ENCODE measurements at regions not wholly inside any gene's neighbourhood (a gene's known extent, or its start where the extent isn't known, plus 50 kb on each side); places are given as distances from the start of the nearest gene placed in this dataset.
A peak's percentile ranks its signal among the peaks of the same experiment; 100 is the strongest.

DNA sequence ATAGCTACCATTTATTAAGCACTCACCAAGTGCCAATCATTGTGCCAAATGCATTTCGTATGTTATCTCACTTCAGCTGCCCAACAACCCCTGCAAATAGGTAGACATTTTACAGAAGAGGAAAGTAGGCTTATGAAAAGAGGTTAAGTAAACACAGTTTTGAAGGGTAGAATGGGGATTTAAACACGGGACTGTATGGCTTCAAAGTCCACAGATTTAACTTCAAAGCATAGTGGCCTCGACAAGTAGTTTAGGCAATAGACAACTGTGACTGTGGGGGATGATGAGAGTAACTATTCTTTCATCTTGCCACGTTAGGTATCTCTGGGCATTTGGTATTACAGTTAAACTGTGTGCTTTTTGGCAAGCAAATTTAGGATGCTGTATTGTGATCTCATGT is 266.8 kb upstream of the SRRM4 start (continued):
- TF ChIP-seq, protein P1, sequence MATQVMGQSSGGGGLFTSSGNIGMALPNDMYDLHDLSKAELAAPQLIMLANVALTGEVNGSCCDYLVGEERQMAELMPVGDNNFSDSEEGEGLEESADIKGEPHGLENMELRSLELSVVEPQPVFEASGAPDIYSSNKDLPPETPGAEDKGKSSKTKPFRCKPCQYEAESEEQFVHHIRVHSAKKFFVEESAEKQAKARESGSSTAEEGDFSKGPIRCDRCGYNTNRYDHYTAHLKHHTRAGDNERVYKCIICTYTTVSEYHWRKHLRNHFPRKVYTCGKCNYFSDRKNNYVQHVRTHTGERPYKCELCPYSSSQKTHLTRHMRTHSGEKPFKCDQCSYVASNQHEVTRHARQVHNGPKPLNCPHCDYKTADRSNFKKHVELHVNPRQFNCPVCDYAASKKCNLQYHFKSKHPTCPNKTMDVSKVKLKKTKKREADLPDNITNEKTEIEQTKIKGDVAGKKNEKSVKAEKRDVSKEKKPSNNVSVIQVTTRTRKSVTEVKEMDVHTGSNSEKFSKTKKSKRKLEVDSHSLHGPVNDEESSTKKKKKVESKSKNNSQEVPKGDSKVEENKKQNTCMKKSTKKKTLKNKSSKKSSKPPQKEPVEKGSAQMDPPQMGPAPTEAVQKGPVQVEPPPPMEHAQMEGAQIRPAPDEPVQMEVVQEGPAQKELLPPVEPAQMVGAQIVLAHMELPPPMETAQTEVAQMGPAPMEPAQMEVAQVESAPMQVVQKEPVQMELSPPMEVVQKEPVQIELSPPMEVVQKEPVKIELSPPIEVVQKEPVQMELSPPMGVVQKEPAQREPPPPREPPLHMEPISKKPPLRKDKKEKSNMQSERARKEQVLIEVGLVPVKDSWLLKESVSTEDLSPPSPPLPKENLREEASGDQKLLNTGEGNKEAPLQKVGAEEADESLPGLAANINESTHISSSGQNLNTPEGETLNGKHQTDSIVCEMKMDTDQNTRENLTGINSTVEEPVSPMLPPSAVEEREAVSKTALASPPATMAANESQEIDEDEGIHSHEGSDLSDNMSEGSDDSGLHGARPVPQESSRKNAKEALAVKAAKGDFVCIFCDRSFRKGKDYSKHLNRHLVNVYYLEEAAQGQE (IDR thresholded peaks at IDR 0.05; ENCODE audit: borderline replicate concordance in 1 of 2, low read depth in 1 of 2, low read length in 2 of 2), result peak in 1 of 2 experiments; percentile 51; a peak in 1 of 4 replicates
- TF ChIP-seq, protein P2, sequence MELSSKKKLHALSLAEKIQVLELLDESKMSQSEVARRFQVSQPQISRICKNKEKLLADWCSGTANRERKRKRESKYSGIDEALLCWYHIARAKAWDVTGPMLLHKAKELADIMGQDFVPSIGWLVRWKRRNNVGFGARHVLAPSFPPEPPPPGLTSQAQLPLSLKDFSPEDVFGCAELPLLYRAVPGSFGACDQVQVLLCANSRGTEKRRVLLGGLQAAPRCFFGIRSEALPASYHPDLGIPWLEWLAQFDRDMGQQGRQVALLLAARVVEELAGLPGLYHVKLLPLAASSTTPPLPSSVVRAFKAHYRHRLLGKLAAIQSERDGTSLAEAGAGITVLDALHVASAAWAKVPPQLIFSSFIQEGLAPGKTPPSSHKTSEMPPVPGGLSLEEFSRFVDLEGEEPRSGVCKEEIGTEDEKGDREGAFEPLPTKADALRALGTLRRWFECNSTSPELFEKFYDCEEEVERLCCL (CRISPR knock-in tag; IDR thresholded peaks at IDR 0.05; ENCODE audit: borderline replicate concordance), result no peak
- TF ChIP-seq TARDBP (CRISPR knock-in tag; IDR thresholded peaks at IDR 0.05) (peak; percentile 85), CREB3 (CRISPR knock-in tag; IDR thresholded peaks at IDR 0.05) (no peak), ZFP1 (CRISPR knock-in tag; IDR thresholded peaks at IDR 0.05) (peak; percentile 55; the same call in 1 of the 2 replicates), FOXO1 (CRISPR knock-in tag; IDR thresholded peaks at IDR 0.05) (peak; percentile 90), ZNF556 (CRISPR knock-in tag; IDR thresholded peaks at IDR 0.05; ENCODE audit: borderline replicate concordance) (0 out of 2 replicates have a peak, but pooled peaks have one; percentile 44), GABPB1 (CRISPR knock-in tag; IDR thresholded peaks at IDR 0.05) (peak; percentile 33; the same call in 1 of the 2 replicates), ZNF878 (CRISPR knock-in tag; IDR thresholded peaks at IDR 0.05) (peak; percentile 76; the same call in 1 of the 2 replicates), ISL2 (CRISPR knock-in tag; IDR thresholded peaks at IDR 0.05) (peak; percentile 100), TEAD3 (CRISPR knock-in tag; optimal IDR thresholded peaks at IDR 0.05; ENCODE audit: borderline replicate concordance) (peak; percentile 93), ZSCAN21 (CRISPR knock-in tag; IDR thresholded peaks at IDR 0.05; ENCODE audit: borderline replicate concordance) (no peak), ZMAT3 (CRISPR knock-in tag; conservative IDR thresholded peaks at IDR 0.05) (0 out of 2 replicates have a peak, but pooled peaks have one; percentile 48)
- TF ChIP-seq, protein P3, sequence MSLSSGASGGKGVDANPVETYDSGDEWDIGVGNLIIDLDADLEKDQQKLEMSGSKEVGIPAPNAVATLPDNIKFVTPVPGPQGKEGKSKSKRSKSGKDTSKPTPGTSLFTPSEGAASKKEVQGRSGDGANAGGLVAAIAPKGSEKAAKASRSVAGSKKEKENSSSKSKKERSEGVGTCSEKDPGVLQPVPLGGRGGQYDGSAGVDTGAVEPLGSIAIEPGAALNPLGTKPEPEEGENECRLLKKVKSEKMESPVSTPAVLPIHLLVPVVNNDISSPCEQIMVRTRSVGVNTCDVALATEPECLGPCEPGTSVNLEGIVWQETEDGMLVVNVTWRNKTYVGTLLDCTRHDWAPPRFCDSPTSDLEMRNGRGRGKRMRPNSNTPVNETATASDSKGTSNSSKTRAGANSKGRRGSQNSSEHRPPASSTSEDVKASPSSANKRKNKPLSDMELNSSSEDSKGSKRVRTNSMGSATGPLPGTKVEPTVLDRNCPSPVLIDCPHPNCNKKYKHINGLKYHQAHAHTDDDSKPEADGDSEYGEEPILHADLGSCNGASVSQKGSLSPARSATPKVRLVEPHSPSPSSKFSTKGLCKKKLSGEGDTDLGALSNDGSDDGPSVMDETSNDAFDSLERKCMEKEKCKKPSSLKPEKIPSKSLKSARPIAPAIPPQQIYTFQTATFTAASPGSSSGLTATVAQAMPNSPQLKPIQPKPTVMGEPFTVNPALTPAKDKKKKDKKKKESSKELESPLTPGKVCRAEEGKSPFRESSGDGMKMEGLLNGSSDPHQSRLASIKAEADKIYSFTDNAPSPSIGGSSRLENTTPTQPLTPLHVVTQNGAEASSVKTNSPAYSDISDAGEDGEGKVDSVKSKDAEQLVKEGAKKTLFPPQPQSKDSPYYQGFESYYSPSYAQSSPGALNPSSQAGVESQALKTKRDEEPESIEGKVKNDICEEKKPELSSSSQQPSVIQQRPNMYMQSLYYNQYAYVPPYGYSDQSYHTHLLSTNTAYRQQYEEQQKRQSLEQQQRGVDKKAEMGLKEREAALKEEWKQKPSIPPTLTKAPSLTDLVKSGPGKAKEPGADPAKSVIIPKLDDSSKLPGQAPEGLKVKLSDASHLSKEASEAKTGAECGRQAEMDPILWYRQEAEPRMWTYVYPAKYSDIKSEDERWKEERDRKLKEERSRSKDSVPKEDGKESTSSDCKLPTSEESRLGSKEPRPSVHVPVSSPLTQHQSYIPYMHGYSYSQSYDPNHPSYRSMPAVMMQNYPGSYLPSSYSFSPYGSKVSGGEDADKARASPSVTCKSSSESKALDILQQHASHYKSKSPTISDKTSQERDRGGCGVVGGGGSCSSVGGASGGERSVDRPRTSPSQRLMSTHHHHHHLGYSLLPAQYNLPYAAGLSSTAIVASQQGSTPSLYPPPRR (CRISPR knock-in tag; IDR thresholded peaks at IDR 0.05; ENCODE audit: borderline replicate concordance), result peak; percentile 99
- TF ChIP-seq, protein P4, sequence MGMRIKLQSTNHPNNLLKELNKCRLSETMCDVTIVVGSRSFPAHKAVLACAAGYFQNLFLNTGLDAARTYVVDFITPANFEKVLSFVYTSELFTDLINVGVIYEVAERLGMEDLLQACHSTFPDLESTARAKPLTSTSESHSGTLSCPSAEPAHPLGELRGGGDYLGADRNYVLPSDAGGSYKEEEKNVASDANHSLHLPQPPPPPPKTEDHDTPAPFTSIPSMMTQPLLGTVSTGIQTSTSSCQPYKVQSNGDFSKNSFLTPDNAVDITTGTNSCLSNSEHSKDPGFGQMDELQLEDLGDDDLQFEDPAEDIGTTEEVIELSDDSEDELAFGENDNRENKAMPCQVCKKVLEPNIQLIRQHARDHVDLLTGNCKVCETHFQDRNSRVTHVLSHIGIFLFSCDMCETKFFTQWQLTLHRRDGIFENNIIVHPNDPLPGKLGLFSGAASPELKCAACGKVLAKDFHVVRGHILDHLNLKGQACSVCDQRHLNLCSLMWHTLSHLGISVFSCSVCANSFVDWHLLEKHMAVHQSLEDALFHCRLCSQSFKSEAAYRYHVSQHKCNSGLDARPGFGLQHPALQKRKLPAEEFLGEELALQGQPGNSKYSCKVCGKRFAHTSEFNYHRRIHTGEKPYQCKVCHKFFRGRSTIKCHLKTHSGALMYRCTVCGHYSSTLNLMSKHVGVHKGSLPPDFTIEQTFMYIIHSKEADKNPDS (CRISPR knock-in tag; IDR thresholded peaks at IDR 0.05), result peak; percentile 93
- TF ChIP-seq, protein P5, sequence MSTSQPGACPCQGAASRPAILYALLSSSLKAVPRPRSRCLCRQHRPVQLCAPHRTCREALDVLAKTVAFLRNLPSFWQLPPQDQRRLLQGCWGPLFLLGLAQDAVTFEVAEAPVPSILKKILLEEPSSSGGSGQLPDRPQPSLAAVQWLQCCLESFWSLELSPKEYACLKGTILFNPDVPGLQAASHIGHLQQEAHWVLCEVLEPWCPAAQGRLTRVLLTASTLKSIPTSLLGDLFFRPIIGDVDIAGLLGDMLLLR (CRISPR knock-in tag; IDR thresholded peaks at IDR 0.05), result no peak
